IPS-18c (cell line): ENCODE measurements at regions not wholly inside any gene's neighbourhood (a gene's known extent, or its start where the extent isn't known, plus 50 kb on each side); places are given as distances from the start of the nearest gene placed in this dataset.
A peak's percentile ranks its signal among the peaks of the same experiment; 100 is the strongest.

ENCODE experiments used
- H3K4me3 ChIP-seq: 2 replicates; pipeline ENCODE4 v1.7.0; 2013; ENCODE audit warnings: low read depth, mild to moderate bottlenecking, low read length, moderate library complexity; ENCODE audit not compliant: insufficient read depth
- H3K9me3 ChIP-seq: one replicate; pipeline ENCODE4 v1.6.1; 2013; ENCODE audit warnings: mild to moderate bottlenecking, low read length, moderate library complexity; ENCODE audit not compliant: control insufficient read depth, insufficient read depth

DNA sequence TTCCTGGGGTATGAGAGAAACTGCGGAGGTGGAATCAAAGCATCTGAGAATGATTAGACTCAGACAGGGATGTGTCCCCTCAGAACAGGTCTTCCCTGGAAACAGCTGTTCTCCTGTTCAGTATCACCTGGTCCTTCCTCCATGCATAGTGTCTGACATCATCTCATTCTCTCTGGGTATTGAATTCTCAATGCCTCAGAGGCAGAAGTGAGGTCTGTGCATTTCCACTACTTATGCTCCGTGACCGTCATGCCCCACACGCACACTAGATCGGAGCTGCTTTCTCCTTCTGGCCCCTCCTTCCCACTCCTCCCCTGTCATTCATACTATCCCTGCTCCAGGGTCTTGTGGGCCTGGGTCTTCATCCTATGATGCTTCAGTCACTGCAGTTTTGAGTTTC, 61.4 kb upstream of the DAB2IP start:
- Histone ChIP-seq H3K9me3 (no peaks in the 10 kb centered on the region), H3K4me3 (no peak overlapping the region)

- Histone ChIP-seq H3K4me3 (no peak overlapping the region), H3K9me3 (no peaks in the 10 kb centered on the region)
Measured at GRCh38 chr9:121592265-121592664, 59.2 kb upstream of the DAB2IP start.

GRCh38 chr9:121593066-121593465, 58.4 kb upstream of the DAB2IP start:
- Histone ChIP-seq H3K9me3 (no peaks in the 10 kb centered on the region), H3K4me3 (no peak overlapping the region)

DNA sequence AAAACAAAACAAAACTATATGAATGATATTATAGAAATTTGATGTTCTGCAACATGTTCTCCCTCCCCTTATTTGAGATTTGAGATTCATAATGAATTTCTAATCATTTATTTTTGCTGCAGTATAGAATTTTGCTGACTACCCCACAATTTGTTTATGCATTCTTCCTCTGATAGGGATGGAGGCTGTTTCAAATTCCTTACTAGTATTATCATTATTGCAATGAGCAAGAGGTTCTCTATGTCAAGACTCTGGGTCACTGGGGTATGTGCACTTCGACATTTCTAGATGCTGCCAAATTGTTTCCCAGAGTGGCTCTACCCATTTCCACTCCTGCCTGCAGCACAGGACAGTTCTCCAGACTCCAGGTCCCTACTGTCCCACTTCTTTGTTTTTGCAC, 54.9 kb upstream of the DAB2IP start:
- Histone ChIP-seq H3K9me3 (no peaks in the 10 kb centered on the region), H3K4me3 (no peak overlapping the region)

DNA sequence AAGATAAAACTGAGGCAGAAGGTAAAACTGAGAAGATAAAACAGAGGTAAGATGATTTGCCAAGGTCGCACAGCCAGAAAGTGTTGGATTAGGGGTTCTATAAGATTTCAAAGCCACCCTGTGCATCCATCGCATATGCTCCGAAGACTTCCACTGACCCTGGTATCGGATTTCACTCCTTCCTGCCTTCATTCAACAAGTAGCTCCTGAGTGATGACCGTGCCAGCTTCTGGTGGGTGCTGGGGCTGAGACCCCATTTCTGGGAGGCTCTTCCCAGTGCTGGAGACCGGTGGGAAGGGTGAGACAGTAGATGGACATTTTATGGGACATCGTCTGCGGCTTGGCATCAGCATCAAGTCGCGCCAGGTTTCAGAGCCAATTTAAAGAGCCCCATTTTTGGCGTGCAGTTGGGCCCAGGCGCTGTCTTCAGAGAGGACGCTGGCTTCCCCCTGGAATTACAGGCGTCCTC, 53.7 kb upstream of the DAB2IP start:
- H3K4me3 ChIP-seq = peak overlapping the region; percentile 89
- H3K9me3 ChIP-seq = no peaks in the 10 kb centered on the region

GRCh38 chr9:121598167-121598964, 53.1 kb upstream of the DAB2IP start:
- peak overlapping the region; percentile 89 for H3K4me3 ChIP-seq
- H3K9me3 ChIP-seq = no peaks in the 10 kb centered on the region

GRCh38 chr9:121598965-121599871, 52.2 kb upstream of the DAB2IP start:
- Histone ChIP-seq H3K4me3 (peak overlapping the region; percentile 89), H3K9me3 (no peaks in the 10 kb centered on the region)

- peak overlapping the region; percentile 89 for H3K4me3 ChIP-seq
- no peaks in the 10 kb centered on the region for H3K9me3 ChIP-seq
Measured at GRCh38 chr9:121599872-121600585, 51.4 kb upstream of the DAB2IP start.

- no peaks in the 10 kb centered on the region for H3K9me3 ChIP-seq
- H3K4me3 ChIP-seq = no peak overlapping the region
Measured at GRCh38 chr9:121601194-121601593, 50.2 kb upstream of the DAB2IP start.
